ENCODE measurements at regions not wholly inside any gene's neighbourhood (a gene's known extent, or its start where the extent isn't known, plus 50 kb on each side); places are given as distances from the start of the nearest gene placed in this dataset.

DNA sequence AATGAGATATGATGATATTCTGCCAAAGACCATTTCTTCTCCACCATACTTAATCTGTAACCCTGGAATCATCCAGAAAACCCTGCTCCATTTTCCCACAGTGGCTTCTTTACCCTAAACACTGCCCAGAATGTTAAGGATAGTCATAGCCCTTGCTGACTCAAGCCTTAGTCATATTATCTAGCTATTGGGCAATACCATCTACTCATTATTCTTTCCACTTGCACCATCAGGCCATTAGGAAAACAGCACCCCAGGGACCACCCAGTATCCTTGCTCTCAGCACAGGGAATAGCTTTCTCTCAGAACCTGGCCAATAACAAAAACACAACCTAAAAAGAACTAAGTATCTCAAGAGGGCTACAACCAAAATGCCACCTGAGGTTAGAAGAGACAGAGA is 445.7 kb upstream of the SLC14A2 start:
- DNase-seq, result no peak

DNA sequence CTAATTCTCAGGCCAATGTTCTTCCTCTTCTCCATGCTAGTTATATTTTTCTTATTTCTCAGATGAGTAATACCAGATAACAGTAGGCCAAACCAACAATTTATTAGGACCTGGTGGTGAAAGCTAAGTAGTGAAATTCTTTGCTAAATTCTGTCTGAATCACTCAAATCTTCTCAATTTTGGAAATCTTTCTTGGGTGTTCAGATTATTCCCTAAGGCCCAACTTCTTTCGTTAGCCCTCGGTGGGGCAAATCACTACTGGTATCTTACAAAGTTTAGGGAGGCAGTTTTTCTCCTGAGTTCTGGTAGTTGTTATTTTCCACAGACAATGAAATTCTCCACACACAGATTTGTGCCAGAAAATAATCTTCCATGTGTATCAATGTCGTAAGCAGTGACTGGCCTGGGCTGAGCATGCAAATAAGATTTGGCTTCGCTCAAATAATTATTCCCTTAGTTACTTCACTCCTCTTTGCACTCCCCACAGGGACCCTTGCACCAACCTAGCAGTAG is 443.5 kb upstream of the SLC14A2 start:
- DNase-seq, result no peak

- DNase-seq, result no peak
Observed at GRCh38 chr18:45173327-45173726, 441.9 kb upstream of the SLC14A2 start.

- DNase-seq, result no peak
Observed at GRCh38 chr18:45173799-45174519, 441.3 kb upstream of the SLC14A2 start.

GRCh38 chr18:45174629-45175136 is 440.6 kb upstream of the SLC14A2 start:
- DNase-seq, result no peak

DNA sequence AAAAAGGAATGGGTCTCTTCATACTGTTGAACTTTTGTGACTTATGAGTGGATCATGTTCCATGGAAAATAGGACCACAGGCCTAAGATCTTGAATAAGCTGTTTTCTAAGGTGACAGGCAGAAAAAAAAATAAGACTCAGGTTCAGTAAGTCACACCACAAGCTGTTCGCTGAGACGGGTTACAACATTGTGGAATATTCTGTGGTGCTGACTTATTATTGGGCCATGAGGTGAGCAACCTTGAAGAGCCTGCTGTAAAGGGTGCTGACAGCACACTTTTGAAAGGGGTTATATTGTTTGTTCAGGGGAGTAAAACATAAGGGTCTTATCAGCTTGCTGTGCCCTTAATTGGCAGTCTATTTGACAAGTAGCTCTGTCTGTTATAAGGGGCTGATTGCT is 439.8 kb upstream of the SLC14A2 start:
- DNase-seq, result no peak

DNA sequence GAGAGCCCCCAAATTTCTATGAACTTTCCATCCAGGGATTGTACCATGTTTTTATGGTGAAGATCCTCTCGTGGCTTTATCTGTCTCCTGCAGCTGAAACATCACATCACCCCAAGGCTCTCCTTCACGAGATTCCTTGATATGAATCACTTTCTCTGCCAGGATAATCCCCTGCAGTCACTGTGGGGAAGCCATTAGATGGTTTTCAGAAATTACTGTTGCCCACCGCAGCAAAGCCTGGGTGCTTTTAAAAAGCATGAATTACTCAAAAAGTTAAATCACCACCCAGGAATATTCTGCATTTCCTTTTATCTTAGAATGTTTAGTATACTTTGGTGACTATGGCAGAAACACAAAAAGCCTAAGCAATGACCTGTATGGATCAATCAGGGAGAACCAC is 428.4 kb upstream of the SLC14A2 start:
- DNase-seq, result no peak

- no peak for DNase-seq
Observed at GRCh38 chr18:45191795-45192194, 423.5 kb upstream of the SLC14A2 start.

GRCh38 chr18:45197526-45197970 is 417.7 kb upstream of the SLC14A2 start:
- no peak for DNase-seq

GRCh38 chr18:45198526-45198925 is 416.8 kb upstream of the SLC14A2 start:
- DNase-seq, result no peak

GRCh38 chr18:45201029-45201428 is 414.2 kb upstream of the SLC14A2 start:
- no peak for DNase-seq

DNA sequence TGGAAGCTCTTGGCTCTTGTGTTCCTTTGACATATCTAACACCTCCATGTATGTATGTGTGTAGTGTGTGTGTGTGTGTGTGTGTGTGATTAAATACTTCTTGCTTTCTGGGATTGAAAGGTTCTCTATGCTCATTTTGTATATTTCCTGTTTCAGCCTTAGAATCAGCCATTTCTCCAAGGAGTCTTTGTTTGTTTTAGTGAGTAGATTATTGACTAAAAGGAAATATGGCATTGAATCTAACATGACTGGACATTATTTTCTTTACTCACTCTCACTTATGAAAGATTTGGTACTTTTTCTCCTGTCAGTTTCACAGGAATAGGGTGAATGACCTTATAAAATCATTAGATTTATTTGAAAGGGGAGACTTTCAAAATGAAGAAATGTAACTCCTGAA is 413.8 kb upstream of the SLC14A2 start:
- no peak for DNase-seq

- no peak for DNase-seq
Observed at GRCh38 chr18:45202061-45202460, 413.2 kb upstream of the SLC14A2 start.

- DNase-seq, result no peak
Observed at GRCh38 chr18:45203677-45204076, 411.6 kb upstream of the SLC14A2 start.

DNA sequence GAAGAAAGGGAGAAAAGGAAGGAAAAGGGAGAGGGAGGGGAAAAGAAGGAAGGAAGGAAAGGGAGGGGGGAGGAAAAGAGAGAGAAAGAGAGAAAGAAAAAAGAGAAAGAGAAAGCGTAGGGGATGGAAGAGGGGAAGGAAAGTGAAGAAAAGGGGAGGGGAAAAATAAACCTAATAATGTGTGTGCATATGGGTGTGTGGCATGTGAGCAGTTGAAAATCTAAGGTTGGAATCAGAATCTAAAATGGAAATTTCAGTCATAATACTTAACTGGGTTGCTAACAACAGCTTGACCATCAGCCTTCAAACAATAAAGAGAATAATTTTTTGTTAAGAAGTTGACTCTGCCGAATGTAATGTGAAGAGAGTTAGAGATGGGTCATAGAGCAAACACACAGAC is 407.9 kb upstream of the SLC14A2 start:
- DNase-seq, result no peak

- no peak for DNase-seq
Observed at GRCh38 chr18:45208164-45208563, 407.1 kb upstream of the SLC14A2 start.

- peak; percentile 50 for DNase-seq
Observed at GRCh38 chr18:45212181-45213039, 402.9 kb upstream of the SLC14A2 start.

DNA sequence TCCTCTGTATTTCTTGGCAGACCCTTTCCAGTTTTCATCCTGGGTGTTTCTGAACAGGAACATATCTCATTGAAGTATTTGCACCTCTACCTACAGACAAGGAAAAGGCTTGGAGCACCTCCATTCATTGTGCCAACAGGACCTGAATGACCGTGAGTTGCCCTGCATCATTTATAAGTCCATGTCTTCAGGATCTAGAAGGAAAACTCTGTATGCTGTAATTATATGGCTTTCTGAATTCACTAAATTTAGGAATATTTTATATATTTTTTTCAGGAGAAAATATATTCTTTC is 402.3 kb upstream of the SLC14A2 start:
- no peak for DNase-seq

DNA sequence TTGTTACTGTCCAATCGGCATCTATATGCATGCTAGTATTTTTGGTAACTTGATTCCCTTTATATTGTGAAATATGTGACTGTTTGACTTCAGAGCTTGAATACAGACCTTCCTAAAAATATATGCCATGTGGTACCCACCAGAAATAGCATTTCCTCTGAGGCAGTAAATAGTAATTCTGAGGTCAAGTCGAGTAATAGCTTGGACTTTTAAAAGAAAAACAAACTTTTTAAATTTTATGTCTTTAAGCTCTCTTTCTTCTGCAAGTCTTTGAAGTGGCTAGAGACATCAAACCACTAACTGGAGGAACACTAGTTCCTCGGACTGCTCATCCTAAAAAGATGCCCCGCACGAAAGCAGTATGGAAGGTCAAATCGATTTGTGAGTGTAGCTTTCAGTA is 396.8 kb upstream of the SLC14A2 start:
- no peak for DNase-seq

- no peak for DNase-seq
Observed at GRCh38 chr18:45221363-45221762, 393.9 kb upstream of the SLC14A2 start.

DNA sequence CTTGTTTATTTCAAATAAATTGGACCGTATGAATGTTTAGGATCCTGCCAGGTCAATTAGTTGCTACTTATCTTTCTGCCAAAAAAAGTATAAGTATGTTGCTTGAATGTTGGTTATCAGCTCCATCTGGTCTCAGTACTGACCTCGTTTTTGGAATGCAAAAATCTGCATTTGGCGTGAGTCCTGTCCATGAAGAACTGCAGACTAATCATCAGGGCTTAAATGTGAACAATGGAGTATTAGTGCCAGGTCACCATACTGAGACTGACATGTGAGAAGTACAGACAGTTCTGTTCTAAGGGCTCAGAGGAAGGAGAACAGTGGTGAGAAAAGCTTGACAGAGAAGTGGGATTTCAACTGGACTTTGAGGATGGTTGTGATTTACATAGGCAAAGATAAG is 393.1 kb upstream of the SLC14A2 start:
- no peak for DNase-seq

- no peak for DNase-seq
Observed at GRCh38 chr18:45227001-45227742, 388.1 kb upstream of the SLC14A2 start.

DNA sequence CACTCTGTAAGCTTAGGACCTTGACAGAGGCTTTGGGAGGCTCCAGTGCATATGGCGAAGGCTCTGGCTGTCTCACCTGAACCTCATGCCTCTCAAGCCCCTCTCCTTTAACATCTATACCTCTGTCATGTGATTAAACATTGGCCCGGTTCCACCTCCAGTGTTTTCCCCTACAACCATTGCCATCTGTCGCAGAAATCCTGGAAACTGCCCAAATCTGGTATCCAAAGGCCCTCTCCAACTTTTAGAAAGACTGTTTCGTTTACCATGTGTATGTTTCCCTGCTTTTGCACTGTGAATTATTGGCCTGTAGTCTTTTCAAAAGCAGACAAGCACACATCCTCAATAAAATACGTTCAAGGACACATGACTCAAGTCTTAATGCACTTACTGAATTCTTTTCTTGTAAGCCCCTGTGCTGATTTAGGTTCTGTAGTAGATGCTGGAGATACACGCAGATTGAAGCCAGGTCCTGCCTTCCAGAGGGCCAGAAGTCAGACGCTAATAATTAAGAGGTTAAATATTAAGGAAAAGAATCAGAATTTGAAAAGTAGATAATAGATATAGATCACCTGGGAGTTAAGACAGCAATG is 386.4 kb upstream of the SLC14A2 start:
- no peak for DNase-seq

Measured in activated T-cell treated with anti-CD3 and anti-CD28 coated beads, Interleukin-2, amount 50 U/mL, for 1 hour (primary cell).